T-helper 2 cell treated with Interferon-gamma antibody and Interleukin-4, amounts not matched to agents 5 μg/mL and 100 μg/mL, for 36 hours (primary cell): ENCODE measurements at regions not wholly inside any gene's neighbourhood (a gene's known extent, or its start where the extent isn't known, plus 50 kb on each side); places are given as distances from the start of the nearest gene placed in this dataset.

Experiments
- DNase-seq: peaks from one replicate; pipeline ENCODE4 v3.0.0; 2021; ENCODE audit warnings: low spot score
- H3K27ac Mint-ChIP-seq: one replicate; pipeline ENCODE4 v1.8.0; 2021; ENCODE audit warnings: mild to moderate bottlenecking, mixed read lengths
- H3K27me3 Mint-ChIP-seq: one replicate; pipeline ENCODE4 v1.8.0; 2021; ENCODE audit warnings: low read depth, mixed read lengths
- H3K36me3 Mint-ChIP-seq: one replicate; pipeline ENCODE4 v1.8.0; 2021; ENCODE audit warnings: low read depth, mixed read lengths
- H3K4me1 Mint-ChIP-seq: one replicate; pipeline ENCODE4 v1.8.0; 2021; ENCODE audit warnings: low read depth, mixed read lengths
- H3K4me3 Mint-ChIP-seq: one replicate; pipeline ENCODE4 v1.8.0; 2022; ENCODE audit warnings: mild to moderate bottlenecking, moderate library complexity, mixed read lengths
- H3K9me3 Mint-ChIP-seq: one replicate; pipeline ENCODE4 v1.8.0; 2021; ENCODE audit warnings: mixed read lengths

DNA sequence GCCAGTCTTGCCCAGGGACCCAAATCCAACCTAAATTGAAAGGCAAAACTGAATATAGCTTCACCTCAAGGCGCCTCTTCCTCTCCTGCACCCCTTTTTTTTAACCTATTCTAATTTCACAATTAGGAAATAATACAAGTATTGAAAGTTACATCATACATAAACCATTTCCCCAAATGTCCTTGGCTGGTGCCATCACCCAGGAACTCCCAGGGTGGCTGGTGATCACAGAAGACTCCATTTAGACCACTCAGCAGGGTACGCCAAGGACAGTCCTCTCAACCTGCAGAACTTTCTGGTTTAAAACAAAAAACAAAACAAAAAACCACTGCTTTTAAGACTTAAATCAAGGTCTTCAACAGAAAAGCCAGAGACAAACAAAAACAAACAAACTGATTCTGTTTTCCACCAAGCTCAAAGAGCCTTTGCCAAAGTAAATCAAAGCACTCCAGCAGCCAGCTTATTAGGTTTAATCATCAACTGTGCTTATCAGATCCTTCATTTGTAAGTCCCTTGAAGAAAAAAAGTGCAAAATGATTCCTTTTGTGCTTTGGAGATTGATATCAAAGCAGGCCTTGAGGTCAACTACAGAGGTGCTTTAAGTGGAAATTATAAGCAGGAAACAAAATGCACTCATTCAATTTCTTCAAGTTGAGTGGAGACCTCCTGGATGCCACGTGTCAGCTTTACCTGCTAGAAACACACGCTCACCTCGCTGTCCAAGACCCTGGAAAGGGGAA is 113.0 kb downstream of the ETS2 start:
- Mint-ChIP-seq H3K27me3 (peaks cover 9% of the 10 kb centered on the region), H3K27ac (no peak overlapping the region), H3K9me3 (peaks cover 4% of the 10 kb centered on the region), H3K36me3 (peaks cover 1% of the 10 kb centered on the region), H3K4me1 (peaks cover 15% of the 10 kb centered on the region), H3K4me3 (no peak overlapping the region)
- no peak for DNase-seq

DNA sequence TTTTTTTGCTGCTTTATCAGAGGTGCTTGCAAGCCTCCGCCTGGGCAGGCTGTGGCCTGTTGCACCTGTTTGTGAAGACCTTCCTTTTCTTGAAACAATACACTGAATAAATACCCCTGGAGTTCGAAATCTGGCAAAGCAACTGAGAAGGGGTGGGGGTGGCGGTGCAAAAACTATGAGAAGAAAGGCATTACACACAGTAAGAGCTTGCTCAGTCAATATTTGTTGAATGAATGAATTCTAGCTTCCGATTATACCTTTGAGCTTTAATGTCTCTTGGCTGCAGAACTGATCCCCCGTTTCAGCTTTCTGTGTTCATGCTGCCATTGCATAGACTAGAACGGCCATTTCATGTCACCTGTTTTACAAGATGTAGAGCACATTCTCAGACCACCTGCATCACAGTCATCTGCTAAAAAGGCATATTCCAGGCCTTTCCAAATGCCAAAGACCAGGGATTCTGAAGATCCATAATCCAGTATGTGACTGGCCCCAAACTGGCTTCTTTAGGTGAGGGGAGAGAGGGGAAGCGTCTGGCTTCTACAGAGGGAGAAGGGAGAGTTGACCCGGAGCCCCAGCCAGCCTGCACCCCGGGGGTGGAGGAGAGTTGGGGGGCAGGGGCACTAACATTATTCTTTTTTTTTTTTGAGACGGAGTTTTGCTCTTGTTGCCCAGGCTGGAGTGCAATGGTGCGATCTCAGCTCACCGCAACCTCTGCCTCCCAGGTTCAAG is 111.5 kb downstream of the ETS2 start:
- Mint-ChIP-seq H3K4me3 (no peak overlapping the region), H3K27me3 (peaks cover 7% of the 10 kb centered on the region), H3K9me3 (no peaks in the 10 kb centered on the region), H3K4me1 (peaks cover 15% of the 10 kb centered on the region), H3K27ac (peak overlapping the region; percentile 52), H3K36me3 (peaks cover 1% of the 10 kb centered on the region)
- no peak for DNase-seq

DNA sequence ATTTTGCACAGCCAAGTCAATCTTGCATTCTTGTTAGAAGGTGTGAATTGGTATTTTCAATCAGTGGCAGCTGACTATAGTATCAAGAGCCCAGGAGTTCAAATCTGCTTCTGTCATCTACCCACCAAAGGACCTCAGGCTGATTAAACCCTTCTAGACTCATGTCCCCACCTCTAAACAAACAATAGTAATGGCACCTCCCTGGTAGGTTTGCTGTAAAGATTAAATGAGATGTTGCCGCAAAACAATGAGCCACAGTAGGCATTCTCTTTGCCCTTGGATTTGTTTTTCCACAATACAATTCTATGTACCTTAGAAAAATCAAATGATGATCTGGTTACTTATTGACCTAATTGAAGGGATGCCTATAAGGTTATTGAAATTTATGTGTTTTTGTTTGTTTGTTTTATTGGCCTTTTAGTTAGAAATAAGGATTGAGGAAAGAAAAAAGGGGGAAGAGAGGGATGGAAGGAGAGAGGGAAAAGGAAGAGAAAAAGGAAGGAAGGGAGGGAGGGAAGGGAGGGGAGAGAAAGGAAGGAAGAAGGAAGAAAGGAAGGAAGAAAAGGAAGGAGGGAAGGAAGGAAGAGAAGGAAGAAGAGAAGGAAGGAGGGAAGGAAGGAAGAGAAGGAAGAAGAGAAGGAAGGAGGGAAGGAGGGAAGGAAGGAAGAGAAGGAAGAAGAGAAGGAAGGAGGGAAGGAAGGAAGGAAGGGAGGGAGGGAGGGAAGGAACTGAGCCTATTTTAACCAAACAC is 110.7 kb downstream of the ETS2 start:
- no peak for DNase-seq
- H3K27me3 Mint-ChIP-seq: peaks cover 5% of the 10 kb centered on the region
- H3K27ac Mint-ChIP-seq: peak overlapping the region; percentile 54
- H3K9me3 Mint-ChIP-seq: no peaks in the 10 kb centered on the region
- H3K4me3 Mint-ChIP-seq: no peak overlapping the region
- H3K36me3 Mint-ChIP-seq: no peaks in the 10 kb centered on the region
- H3K4me1 Mint-ChIP-seq: peaks cover 17% of the 10 kb centered on the region

DNA sequence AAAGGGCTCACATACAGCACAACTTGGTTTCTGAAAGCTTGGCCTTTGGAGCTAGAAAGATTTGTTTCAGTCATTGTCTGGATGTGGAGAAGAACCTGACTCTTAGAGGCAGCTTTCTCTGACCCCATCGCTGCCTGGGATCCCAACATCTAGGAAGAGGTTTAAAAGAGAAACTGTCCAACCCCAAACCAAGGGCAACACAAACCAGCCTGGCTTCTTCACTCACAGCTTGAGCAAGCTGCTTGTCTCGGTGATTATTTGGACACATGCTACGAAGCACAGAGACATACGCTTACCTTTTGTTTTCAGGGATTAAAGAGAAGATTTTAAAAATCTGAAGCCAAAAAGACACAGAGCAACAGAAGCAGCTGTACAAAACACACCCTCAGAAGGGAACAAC is 109.8 kb downstream of the ETS2 start:
- Mint-ChIP-seq H3K4me1 (peaks cover 19% of the 10 kb centered on the region), H3K27me3 (peaks cover 4% of the 10 kb centered on the region), H3K4me3 (no peak overlapping the region), H3K27ac (no peak overlapping the region), H3K9me3 (no peaks in the 10 kb centered on the region), H3K36me3 (no peaks in the 10 kb centered on the region)
- no peak for DNase-seq

DNA sequence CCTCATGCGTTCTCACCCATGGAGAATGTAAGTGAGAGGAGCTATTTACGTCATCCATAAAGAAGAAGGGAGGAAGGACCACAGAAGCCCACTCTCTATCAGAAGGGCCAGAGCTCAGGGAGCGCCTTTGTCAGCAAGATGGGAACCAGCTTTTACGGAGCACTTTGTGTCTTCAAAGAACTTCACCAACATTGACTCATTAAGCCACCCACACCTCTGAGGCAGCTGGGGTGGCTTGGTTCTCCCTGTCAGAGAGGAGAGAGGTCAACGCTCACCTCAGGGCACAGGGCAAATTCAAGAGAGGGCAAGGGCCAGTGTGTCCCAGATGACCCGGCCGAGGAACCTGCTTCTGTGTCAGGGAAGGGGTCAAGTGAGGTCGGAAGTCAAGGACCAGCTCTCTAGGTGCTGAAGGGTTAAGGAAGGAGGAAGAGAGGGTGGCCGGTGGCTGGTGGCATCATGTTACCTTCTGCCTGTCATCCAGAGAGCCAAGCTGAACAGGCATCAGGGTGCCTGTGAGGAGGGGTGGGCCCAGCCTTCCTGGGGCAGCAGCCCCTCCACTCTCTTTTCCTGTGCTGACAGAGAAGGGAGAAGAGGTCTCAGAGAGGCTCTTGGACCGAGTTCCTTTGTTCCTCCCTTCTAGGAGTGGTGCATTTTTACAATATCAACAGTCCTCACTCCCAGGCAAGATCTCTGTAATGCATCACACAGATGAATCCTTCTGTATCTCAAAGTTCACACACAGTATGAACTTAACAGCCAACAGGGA is 109.0 kb downstream of the ETS2 start:
- no peak overlapping the region for H3K4me3 Mint-ChIP-seq

DNA sequence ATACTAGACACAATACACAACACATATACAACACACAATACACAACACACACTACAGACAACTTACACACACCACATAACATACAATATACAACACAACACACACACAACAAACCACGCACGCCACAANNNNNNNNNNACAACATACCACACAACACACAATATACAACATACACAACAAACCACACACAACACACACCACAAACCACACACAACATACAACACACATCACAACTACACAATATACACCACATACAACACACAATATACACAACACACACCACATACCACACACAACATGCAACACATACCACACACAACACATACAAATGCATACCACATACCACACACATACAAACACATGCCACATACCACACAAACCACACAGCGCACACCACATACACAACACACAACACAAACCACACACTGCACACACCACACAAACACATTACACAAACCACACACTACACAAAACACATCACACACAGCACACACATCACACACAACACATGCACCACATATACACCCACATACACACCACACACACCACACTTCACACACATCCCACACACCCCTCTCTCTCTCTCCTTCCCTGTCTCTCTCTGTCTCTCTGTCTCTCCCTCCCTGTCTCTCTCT is 108.3 kb downstream of the ETS2 start:
- no peaks in the 10 kb centered on the region for H3K9me3 Mint-ChIP-seq
- H3K27ac Mint-ChIP-seq: no peak overlapping the region
- no peak overlapping the region for H3K4me3 Mint-ChIP-seq
- no peaks in the 10 kb centered on the region for H3K36me3 Mint-ChIP-seq
- H3K4me1 Mint-ChIP-seq: peaks cover 17% of the 10 kb centered on the region
- peaks cover 1% of the 10 kb centered on the region for H3K27me3 Mint-ChIP-seq
- DNase-seq: no peak

More for the DNA sequence above, 109.0 kb downstream of the ETS2 start:
- Mint-ChIP-seq H3K27me3 (peaks cover 2% of the 10 kb centered on the region), H3K36me3 (no peaks in the 10 kb centered on the region), H3K9me3 (no peaks in the 10 kb centered on the region), H3K27ac (no peak overlapping the region), H3K4me1 (peaks cover 18% of the 10 kb centered on the region)
- DNase-seq: peak; percentile 52

DNA sequence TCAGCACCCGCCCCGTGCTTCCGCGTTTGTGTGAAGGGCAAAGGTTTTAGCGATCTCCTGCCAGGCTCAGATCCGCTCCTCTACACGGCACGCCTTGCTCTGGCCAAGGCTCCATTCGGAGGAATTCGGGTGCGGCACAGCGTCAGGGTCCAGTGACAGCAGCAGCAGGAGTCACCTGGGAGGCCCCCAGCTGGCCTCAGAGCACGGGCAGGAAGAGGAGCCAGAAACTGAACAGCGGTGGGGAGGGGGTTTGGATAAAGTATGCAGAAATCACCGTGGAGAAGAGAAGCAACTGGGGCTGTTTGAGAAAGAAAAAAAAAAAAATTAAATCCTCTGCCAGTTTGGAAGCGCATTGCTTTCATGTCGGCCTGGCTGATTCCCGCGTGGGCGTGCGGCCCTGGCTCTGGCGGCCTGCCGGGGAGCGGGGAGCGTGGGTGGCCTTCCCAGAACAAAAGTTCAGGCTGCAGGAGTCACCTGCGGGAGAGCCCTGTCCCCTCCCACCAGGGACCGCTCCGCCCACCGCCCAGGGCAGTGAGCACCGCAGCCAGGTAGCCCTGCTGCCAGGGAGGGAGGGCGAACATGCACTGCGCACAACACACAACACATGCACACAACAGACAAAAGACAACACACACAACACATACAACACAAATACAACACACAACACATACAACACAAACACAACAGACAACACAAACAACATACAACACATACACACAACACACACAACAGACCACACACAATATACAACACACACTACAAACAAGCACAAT is 107.6 kb downstream of the ETS2 start:
- Mint-ChIP-seq H3K4me1 (peaks cover 17% of the 10 kb centered on the region), H3K4me3 (no peak overlapping the region), H3K9me3 (no peaks in the 10 kb centered on the region), H3K27ac (no peak overlapping the region), H3K36me3 (no peaks in the 10 kb centered on the region), H3K27me3 (peaks cover 1% of the 10 kb centered on the region)
- peak; percentile 23 for DNase-seq

DNA sequence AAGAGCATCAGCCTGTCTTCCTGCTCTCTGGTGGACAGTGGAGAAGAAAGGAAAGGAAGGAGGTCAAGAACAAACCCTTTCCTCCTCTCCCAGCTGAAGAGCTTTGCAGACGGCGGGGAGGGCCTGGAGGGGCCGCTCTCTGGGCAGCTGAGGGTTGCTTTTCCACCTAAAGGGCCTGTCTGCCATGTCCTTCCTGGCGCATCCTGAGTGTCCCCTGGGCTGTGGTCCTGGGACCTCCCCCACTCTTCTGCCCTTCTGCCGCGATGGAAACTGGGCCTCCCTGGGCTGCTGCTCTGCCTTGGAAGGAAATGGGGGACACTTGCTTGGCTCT is 107.0 kb downstream of the ETS2 start:
- Mint-ChIP-seq H3K9me3 (no peaks in the 10 kb centered on the region), H3K27me3 (peaks cover 1% of the 10 kb centered on the region), H3K4me3 (no peak overlapping the region), H3K27ac (no peak overlapping the region), H3K36me3 (no peaks in the 10 kb centered on the region), H3K4me1 (peaks cover 17% of the 10 kb centered on the region)
- no peak for DNase-seq

DNA sequence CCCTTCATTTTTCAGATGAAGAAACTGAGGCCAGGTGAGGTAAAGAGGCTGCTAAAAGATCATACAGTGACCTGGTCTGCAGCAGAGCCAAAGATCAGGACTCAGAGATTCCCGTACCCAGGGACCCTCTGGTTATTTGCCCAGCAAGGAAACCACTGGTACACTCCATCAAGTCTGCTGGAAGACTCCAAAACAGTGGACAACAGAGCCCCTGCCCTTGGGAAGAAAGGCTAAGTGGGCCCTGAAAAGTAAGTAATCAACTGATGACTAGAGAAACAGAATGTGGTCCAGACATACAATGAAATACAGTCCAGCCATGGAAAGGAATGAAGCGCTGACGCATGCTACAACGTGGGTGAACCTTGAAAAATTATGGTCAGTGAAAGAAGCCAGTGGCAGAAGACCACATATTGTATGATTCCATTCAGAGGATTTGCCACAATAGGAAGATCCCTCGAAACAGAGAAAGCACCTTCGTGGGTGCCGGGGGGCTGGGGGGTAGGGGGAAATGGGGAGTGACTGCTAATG is 106.4 kb downstream of the ETS2 start:
- Mint-ChIP-seq H3K27ac (no peak overlapping the region), H3K27me3 (no peaks in the 10 kb centered on the region), H3K4me1 (peaks cover 15% of the 10 kb centered on the region)

DNA sequence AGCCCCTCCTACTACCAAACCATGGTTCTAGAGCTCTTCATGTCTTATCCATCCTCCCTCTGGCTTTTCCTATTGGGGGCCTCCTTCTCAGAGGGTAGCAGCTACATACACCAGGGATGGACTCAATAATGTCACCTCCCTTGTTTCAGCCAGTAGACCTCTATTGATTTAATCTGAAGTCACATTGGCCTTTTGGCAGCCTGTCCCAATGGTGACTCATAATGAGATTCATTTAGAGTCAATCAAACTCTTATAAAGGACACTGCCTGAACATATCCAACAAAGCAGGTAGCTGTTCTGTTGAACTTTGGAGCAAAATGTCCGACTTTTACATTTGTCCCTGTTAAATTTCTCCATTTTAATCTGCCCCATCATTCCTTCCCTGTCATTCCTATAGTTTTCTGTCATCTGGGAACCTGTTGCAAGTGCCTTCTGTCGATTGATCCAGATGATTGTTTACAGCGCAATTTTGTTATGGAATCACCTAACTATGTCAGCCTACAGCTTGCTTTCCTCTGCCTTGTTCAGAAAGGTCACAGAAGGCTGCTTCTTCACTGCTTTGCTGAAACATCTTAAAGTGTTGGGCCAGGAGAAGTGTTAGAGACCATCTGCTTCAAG is 105.9 kb downstream of the ETS2 start:
- Mint-ChIP-seq H3K36me3 (no peaks in the 10 kb centered on the region), H3K9me3 (no peaks in the 10 kb centered on the region), H3K27me3 (no peaks in the 10 kb centered on the region), H3K4me1 (peaks cover 11% of the 10 kb centered on the region), H3K4me3 (no peak overlapping the region), H3K27ac (no peak overlapping the region)
- DNase-seq: no peak

More for the DNA sequence above, 106.4 kb downstream of the ETS2 start:
- H3K4me3 Mint-ChIP-seq: no peak overlapping the region
- H3K9me3 Mint-ChIP-seq: no peaks in the 10 kb centered on the region
- DNase-seq: no peak
- H3K36me3 Mint-ChIP-seq: no peaks in the 10 kb centered on the region

DNA sequence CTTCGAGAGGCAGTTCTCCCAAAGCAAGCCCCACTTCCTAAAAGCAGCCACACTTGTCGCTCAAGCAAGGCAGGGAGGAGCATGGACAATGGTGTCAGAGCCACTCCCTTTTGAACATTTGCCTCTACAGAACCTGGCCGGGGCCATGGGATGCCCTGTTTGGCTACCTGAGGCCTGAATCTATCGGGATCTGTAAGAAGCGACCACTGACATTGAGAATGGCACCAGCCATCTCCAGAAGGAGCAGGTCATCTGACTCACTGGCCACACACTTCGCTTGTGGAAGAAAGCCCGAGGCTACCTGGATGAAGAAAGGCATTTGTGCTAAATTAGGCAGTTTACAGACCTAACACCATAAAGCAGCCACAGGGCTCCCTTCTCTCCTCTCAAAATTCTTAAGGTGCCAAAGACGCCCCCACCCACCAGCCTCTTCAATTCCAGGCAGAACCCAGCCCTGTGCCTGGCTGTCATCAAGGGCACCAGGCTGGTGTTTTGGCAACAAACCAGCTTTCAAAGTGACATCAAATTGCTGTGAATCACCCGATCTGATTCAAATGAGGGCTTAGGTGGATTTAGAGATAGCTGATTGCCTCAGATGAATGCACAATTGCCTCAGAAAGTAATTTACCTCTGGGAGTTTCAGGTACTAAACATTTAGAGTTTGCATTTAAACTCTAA is 104.8 kb downstream of the ETS2 start:
- H3K9me3 Mint-ChIP-seq: no peaks in the 10 kb centered on the region
- H3K4me3 Mint-ChIP-seq: no peak overlapping the region
- peaks cover 6% of the 10 kb centered on the region for H3K4me1 Mint-ChIP-seq
- no peak overlapping the region for H3K27ac Mint-ChIP-seq
- peak; percentile 37 for DNase-seq
- no peaks in the 10 kb centered on the region for H3K36me3 Mint-ChIP-seq
- H3K27me3 Mint-ChIP-seq: no peaks in the 10 kb centered on the region

DNA sequence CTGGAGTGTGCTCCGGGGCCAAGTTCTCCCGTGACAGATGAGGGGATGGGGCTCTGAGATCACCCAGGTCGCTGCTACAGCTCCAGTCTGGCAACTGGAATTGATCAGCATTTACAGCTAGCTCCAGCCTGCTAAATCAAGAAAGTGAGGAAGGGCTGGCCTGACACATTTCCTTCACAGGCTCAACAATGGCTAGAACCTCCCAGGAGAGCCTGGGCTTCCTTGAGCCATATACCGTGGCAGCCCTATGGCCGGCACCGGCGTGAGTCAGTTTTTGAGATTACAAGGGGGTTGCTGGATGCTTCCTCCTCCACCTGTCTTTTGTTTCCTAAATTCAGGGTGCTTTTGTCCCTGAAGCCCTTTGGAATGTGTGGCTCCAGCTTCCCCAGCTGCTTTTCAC is 104.2 kb downstream of the ETS2 start:
- Mint-ChIP-seq H3K36me3 (no peaks in the 10 kb centered on the region), H3K4me3 (no peak overlapping the region), H3K4me1 (peaks cover 6% of the 10 kb centered on the region), H3K9me3 (no peaks in the 10 kb centered on the region), H3K27ac (no peak overlapping the region), H3K27me3 (no peaks in the 10 kb centered on the region)
- no peak for DNase-seq
